ENCODE measurements at regions not wholly inside any gene's neighbourhood (a gene's known extent, or its start where the extent isn't known, plus 50 kb on each side); places are given as distances from the start of the nearest gene placed in this dataset.

DNA sequence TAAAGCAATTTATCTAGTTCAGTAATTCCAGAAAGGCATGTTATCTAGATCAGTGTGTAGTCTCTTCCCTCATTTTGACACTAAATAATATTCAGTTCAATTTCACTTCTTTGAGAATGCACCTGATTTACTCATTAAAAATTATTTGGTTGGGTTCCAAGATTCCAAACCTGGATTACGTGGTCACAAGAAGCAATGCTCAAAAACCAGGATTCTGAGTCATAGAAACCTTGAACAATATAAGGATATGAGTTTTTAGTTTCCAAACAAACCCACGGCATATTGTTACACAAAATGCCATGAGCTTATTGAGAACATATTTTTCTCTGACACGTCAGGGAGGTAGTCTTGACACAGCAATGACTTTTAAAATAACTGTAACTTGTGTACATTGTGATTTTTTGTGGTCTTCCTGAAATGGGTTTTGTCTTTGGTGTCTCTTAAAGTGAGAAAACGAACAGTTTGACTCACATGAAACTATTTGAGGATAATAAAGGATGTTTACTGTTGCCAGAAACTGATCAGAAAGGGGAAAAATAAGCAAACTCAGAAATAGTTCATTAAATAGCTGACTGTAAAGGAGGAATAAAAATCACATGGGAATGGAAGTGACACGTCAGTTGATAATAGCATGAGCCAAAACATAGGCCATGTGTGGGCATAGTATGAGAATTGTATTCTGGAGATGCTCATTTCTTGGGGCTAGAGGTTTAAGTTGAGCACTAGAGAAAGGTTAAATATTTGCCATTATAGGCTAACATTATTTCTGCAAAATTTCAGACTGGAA lies 617.7 kb upstream of the CDH2 start:
- no peaks in the 10 kb centered on the region for H3K36me3 ChIP-seq (ENCODE audit: insufficient read depth)
- H3K27me3 ChIP-seq (ENCODE audit: insufficient read depth, low read depth), result no peaks in the 10 kb centered on the region
- no peaks in the 10 kb centered on the region for H3K79me2 ChIP-seq (ENCODE audit: insufficient read depth, low read depth)
- H3K27ac ChIP-seq, result no peak overlapping the region
- H2AFZ ChIP-seq (ENCODE audit: low read depth), result no peak overlapping the region
- H4K20me1 ChIP-seq (ENCODE audit: insufficient read depth), result no peaks in the 10 kb centered on the region
- TF ChIP-seq, protein P1, sequence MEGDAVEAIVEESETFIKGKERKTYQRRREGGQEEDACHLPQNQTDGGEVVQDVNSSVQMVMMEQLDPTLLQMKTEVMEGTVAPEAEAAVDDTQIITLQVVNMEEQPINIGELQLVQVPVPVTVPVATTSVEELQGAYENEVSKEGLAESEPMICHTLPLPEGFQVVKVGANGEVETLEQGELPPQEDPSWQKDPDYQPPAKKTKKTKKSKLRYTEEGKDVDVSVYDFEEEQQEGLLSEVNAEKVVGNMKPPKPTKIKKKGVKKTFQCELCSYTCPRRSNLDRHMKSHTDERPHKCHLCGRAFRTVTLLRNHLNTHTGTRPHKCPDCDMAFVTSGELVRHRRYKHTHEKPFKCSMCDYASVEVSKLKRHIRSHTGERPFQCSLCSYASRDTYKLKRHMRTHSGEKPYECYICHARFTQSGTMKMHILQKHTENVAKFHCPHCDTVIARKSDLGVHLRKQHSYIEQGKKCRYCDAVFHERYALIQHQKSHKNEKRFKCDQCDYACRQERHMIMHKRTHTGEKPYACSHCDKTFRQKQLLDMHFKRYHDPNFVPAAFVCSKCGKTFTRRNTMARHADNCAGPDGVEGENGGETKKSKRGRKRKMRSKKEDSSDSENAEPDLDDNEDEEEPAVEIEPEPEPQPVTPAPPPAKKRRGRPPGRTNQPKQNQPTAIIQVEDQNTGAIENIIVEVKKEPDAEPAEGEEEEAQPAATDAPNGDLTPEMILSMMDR (conservative IDR thresholded peaks at IDR 0.05; ENCODE audit: low read depth, low read length), result no peak
- no peak overlapping the region for H3K4me2 ChIP-seq
- H3K9ac ChIP-seq, result no peak overlapping the region
- peaks cover 15% of the 10 kb centered on the region for H3K4me1 ChIP-seq (ENCODE audit: low read depth, poor library complexity, severe bottlenecking)
- H3K4me3 ChIP-seq (IDR thresholded peaks at IDR 0.05; ENCODE audit: insufficient read depth, low read depth, low read length), result no peak overlapping the region

DNA sequence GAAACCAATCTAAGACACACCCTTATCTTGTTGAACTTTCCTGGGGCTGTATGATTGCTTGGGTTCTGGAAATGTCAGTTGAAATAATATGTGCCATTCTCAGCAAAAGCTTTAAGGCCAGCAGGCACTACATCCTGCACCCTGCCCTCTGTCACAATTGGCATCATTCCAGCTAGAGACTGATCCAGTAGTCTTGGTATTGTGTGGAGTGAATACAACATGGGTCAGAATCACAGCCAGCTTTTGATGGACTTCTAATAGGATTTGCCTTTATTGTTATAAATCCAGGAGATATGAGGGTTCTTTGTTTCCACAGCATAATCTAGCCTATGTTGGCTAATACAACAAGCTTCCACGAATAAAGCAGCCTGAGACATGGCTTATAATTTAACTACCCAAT lies 617.0 kb upstream of the CDH2 start:
- H2AFZ ChIP-seq (ENCODE audit: low read depth), result no peak overlapping the region
- H3K27ac ChIP-seq, result no peak overlapping the region
- peaks cover 15% of the 10 kb centered on the region for H3K4me1 ChIP-seq (ENCODE audit: low read depth, poor library complexity, severe bottlenecking)

DNA sequence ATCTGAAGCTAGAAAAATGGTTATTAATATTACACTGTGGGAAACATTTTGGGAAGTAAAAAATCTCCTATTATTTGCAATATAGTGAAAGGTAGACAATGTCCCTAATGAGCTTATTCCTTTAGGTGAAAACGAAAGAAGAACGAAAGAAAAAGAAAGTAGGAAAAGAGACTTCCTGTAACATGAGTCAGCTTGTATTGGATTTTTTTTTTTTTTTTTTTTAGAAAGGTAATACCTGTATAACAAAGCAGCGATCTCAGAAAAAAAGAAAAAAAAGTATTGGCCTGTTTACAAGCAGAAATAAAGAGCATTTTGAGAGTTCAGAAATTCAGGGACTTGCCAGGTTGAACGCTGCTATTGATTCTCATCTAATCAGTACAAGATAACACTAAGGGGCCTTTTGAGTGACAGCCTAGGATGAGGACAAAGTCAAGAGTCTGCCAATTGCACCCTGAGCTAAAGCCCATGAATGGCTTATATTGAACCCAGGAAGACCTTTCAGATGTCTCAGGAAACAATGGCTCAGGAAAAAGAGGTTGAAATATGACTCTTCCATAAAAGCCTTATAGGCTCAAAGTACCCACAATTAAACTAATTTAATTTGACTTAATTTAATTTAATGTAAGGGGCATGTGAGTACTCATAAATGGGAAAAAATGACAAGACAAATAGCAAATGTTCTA lies 615.6 kb upstream of the CDH2 start:
- Histone ChIP-seq H3K36me3 (ENCODE audit: insufficient read depth) (no peaks in the 10 kb centered on the region), H3K4me2 (peak overlapping the region; percentile 67), H2AFZ (ENCODE audit: low read depth) (peak overlapping the region; percentile 75), H3K27ac (peak overlapping the region; percentile 16; the same call in 1 of the 2 replicates), H3K9ac (peak overlapping the region; percentile 25; the same call in 1 of the 2 replicates), H4K20me1 (ENCODE audit: insufficient read depth) (no peaks in the 10 kb centered on the region), H3K79me2 (ENCODE audit: insufficient read depth, low read depth) (no peaks in the 10 kb centered on the region), H3K27me3 (ENCODE audit: insufficient read depth, low read depth) (no peaks in the 10 kb centered on the region), H3K4me3 (IDR thresholded peaks at IDR 0.05; ENCODE audit: insufficient read depth, low read depth, low read length) (no peak overlapping the region), H3K4me1 (ENCODE audit: low read depth, poor library complexity, severe bottlenecking) (peaks cover 15% of the 10 kb centered on the region)
- TF ChIP-seq, protein P1 (conservative IDR thresholded peaks at IDR 0.05; ENCODE audit: low read depth, low read length), result no peak

More for the DNA sequence above, 617.0 kb upstream of the CDH2 start:
- Histone ChIP-seq H4K20me1 (ENCODE audit: insufficient read depth) (no peaks in the 10 kb centered on the region), H3K4me3 (IDR thresholded peaks at IDR 0.05; ENCODE audit: insufficient read depth, low read depth, low read length) (no peak overlapping the region), H3K79me2 (ENCODE audit: insufficient read depth, low read depth) (no peaks in the 10 kb centered on the region), H3K9ac (no peak overlapping the region), H3K27me3 (ENCODE audit: insufficient read depth, low read depth) (no peaks in the 10 kb centered on the region), H3K36me3 (ENCODE audit: insufficient read depth) (no peaks in the 10 kb centered on the region), H3K4me2 (no peak overlapping the region)
- TF ChIP-seq, protein P1 (conservative IDR thresholded peaks at IDR 0.05; ENCODE audit: low read depth, low read length), result no peak

DNA sequence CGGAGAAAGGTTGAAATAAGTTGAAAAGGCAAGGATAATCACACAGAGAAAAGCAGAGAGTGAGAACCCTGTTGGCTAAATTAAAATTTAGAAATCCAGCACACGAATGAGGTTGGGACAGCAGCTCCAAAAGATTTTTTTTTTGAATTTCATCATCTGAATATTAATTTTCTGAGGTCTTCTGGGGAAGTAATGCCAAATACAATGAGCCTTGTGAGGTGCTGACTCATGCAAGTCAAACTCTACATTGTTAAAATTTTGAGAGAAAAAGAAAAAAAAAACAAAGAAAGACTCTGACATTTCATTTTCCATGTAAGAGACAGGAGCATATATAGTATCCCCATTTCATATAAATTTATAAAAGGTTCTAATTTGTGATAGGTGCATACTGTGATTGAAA lies 614.2 kb upstream of the CDH2 start:
- H3K4me3 ChIP-seq (IDR thresholded peaks at IDR 0.05; ENCODE audit: insufficient read depth, low read depth, low read length), result no peak overlapping the region
- TF ChIP-seq, protein P1 (conservative IDR thresholded peaks at IDR 0.05; ENCODE audit: low read depth, low read length), result no peak
- no peak overlapping the region for H3K9ac ChIP-seq
- no peaks in the 10 kb centered on the region for H4K20me1 ChIP-seq (ENCODE audit: insufficient read depth)
- no peak overlapping the region for H2AFZ ChIP-seq (ENCODE audit: low read depth)
- no peaks in the 10 kb centered on the region for H3K27me3 ChIP-seq (ENCODE audit: insufficient read depth, low read depth)
- H3K4me1 ChIP-seq (ENCODE audit: low read depth, poor library complexity, severe bottlenecking), result peaks cover 15% of the 10 kb centered on the region
- H3K4me2 ChIP-seq, result no peak overlapping the region
- H3K36me3 ChIP-seq (ENCODE audit: insufficient read depth), result no peaks in the 10 kb centered on the region
- H3K27ac ChIP-seq, result no peak overlapping the region
- H3K79me2 ChIP-seq (ENCODE audit: insufficient read depth, low read depth), result no peaks in the 10 kb centered on the region
